ENCODE measurements at regions not wholly inside any gene's neighbourhood (a gene's known extent, or its start where the extent isn't known, plus 50 kb on each side); places are given as distances from the start of the nearest gene placed in this dataset.

DNA sequence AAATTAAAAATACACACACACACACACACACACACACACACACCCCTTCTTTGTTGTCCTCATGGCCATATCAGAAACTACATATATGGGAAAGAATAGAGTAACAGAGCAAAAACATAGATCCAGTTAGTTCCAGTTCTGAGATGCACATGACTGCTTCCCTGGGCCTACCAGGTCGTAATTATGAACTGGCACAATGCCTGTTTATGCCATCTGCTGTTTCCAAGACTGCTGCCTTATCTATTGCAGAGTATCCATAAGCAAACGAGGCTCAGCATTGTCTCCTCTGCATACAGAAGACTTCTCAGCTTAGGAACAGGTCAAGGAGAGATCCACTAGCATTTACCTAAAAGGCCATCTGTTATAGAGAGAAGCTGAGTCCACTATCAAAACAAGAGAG, 789.0 kb downstream of the TECRL start:
- no peaks in the 10 kb centered on the region for H3K9me3 ChIP-seq
- DNase-seq = no peak
- no peak overlapping the region for H3K4me3 ChIP-seq
- H3K27me3 ChIP-seq = no peaks in the 10 kb centered on the region
- H3K4me1 ChIP-seq (ENCODE audit: insufficient read depth) = peaks cover 2% of the 10 kb centered on the region
- no peaks in the 10 kb centered on the region for H3K36me3 ChIP-seq
- no peak overlapping the region for H3K27ac ChIP-seq
- intact Hi-C loops (cut with DNase I) = no loop called here
- TF ChIP-seq EP300 (IDR thresholded peaks at IDR 0.05) (no peak), POLR2A (IDR thresholded peaks at IDR 0.05) (no peak)
- TF ChIP-seq, protein P1, sequence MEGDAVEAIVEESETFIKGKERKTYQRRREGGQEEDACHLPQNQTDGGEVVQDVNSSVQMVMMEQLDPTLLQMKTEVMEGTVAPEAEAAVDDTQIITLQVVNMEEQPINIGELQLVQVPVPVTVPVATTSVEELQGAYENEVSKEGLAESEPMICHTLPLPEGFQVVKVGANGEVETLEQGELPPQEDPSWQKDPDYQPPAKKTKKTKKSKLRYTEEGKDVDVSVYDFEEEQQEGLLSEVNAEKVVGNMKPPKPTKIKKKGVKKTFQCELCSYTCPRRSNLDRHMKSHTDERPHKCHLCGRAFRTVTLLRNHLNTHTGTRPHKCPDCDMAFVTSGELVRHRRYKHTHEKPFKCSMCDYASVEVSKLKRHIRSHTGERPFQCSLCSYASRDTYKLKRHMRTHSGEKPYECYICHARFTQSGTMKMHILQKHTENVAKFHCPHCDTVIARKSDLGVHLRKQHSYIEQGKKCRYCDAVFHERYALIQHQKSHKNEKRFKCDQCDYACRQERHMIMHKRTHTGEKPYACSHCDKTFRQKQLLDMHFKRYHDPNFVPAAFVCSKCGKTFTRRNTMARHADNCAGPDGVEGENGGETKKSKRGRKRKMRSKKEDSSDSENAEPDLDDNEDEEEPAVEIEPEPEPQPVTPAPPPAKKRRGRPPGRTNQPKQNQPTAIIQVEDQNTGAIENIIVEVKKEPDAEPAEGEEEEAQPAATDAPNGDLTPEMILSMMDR (IDR thresholded peaks at IDR 0.05) = no peak
- 7 to 10% (median 7%) methylated on average over 2 of the region's 2 CpGs for WGBS, 3 donors

DNA sequence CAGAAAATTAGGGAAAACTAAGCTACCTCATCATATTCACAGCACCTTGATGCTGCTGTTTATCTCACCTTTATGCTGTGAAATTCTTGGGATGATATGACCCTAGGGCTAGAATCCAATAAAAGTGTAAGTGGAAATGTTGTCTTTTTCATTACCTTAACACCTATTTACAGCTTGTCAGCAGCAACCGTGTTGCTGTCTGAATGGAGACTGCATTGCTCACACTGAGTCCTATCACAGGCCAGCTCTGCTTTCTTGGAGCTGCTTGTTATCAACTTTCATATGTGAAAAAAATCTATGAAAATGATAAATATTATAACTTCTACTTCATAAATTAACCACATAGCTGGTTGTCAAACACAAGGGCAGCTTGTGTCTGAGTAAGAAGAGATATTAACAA, 789.5 kb downstream of the TECRL start:
- no peaks in the 10 kb centered on the region for H3K9me3 ChIP-seq
- 27 to 45% (median 36%) methylated on average over 1 of the region's 1 CpG for WGBS, 3 donors
- H3K4me3 ChIP-seq = no peak overlapping the region
- H3K27ac ChIP-seq = no peak overlapping the region
- no peaks in the 10 kb centered on the region for H3K27me3 ChIP-seq
- H3K36me3 ChIP-seq = no peaks in the 10 kb centered on the region
- peaks cover 2% of the 10 kb centered on the region for H3K4me1 ChIP-seq (ENCODE audit: insufficient read depth)
- no peak for TF ChIP-seq EP300 (IDR thresholded peaks at IDR 0.05)
- TF ChIP-seq, protein P1 (IDR thresholded peaks at IDR 0.05) = no peak
- no peak for TF ChIP-seq POLR2A (IDR thresholded peaks at IDR 0.05)
- no peak for DNase-seq
- intact Hi-C loops (cut with DNase I) = no loop called here

DNA sequence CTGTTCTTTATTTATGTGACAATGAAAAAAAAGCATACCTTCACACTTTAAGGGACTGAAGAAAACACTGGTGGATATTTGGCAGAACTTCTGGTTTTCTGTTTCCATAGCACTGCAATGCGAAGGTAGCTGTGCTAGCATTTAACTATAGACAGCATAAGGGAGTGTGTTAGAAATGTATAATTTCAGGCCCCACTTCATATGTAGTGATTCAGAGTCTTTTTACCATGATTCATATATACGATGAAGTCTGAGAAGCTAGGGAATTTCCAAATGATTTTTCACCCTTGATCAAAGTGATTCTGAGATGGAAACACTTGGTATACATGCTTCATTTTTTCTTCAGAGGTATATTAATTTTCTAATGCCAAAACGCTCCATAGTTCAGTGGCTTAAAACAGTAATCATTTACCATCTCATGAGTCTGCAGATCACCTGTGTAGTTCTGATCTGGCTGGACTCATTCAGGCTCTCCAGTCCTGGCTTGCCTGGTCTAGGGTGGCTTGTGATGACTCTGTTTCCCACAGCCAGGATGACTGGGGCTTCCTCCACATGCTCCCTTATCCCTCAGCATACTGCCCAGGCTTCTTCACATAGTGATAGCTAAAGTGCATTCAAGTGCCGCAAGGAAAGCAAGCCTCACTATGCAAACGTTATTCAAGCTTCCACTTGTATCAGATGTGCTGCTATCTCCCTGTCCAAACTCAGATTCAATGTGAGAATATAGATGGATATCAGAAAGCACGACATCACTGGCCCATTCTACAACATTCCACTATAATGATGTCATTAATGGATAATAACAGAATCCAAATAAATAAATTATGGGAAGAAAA, 790.1 kb downstream of the TECRL start:
- 54 to 63% (median 56%) methylated on average over 6 of the region's 6 CpGs for WGBS, 3 donors
- H3K27ac ChIP-seq = no peak overlapping the region
- no peaks in the 10 kb centered on the region for H3K9me3 ChIP-seq
- H3K4me3 ChIP-seq = no peak overlapping the region
- H3K27me3 ChIP-seq = no peaks in the 10 kb centered on the region
- DNase-seq = no peak
- intact Hi-C loops (cut with DNase I) = no loop called here
- peaks cover 2% of the 10 kb centered on the region for H3K4me1 ChIP-seq (ENCODE audit: insufficient read depth)
- TF ChIP-seq POLR2A (IDR thresholded peaks at IDR 0.05) = no peak
- H3K36me3 ChIP-seq = no peaks in the 10 kb centered on the region

DNA sequence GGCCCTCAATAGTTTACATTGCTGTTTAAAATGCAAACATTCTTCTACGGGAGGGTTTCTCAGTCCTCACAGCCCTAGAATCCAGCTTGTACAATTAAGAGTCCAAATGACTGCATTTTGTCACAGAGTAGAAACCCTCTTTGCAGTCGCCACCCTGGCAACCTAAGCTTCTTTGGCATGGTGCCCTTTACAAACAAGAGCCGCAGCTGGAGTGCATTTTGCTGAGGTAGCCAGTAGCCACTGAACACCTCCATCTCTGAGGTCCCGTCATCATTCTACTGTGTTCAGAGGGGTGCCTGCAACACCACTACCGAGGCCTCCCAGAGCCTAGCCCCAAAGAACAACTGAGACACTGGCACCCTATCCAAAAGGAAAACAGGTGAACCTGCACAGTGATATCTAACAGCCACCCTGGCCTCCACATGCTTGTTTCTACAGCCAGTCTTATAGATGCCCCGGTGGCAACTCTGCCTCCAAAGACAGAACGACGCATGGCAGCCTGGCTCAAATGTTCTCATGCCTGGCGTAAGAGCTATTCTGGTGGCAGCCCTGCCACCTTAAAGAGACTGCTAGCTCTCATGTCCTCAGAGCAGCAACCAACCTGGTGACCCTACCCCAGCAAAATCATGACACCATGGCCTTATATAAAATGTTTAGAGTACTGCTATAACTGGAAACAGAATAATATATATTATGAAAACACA, 801.9 kb downstream of the TECRL start:
- no peak overlapping the region for H3K4me3 ChIP-seq
- H3K4me1 ChIP-seq (ENCODE audit: insufficient read depth) = no peaks in the 10 kb centered on the region
- H3K27ac ChIP-seq = no peak overlapping the region
- intact Hi-C loops (cut with DNase I) = no loop called here
- H3K27me3 ChIP-seq = no peaks in the 10 kb centered on the region
- 60 to 84% (median 75%) methylated on average over 9 of the region's 9 CpGs for WGBS, 3 donors
- DNase-seq = no peak
- no peaks in the 10 kb centered on the region for H3K36me3 ChIP-seq
- TF ChIP-seq POLR2A (IDR thresholded peaks at IDR 0.05) (no peak), EP300 (IDR thresholded peaks at IDR 0.05) (no peak)
- TF ChIP-seq, protein P1 (IDR thresholded peaks at IDR 0.05) = no peak
- H3K9me3 ChIP-seq = no peaks in the 10 kb centered on the region

DNA sequence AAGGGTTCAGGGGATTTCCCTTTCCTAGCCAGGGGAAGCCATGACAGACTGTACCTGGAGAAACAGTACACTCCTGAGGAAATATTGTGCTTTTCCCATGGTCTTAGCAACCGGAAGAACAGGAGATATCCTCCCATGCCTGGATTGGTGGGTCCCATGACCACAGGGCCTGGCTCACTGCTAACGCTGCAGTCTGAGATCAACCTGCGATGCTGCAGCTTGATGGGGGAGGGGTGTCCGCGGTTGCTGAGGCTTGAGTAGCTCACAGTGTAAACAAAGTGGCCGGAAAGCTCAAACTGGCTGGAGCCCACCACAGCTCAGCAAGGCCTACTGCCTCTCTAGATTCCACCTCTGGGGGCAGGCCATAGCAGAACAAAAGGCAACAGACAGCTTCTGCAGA, 819.5 kb downstream of the TECRL start:
- no peaks in the 10 kb centered on the region for H3K27me3 ChIP-seq
- TF ChIP-seq, protein P1 (IDR thresholded peaks at IDR 0.05) = no peak
- H3K4me3 ChIP-seq = no peak overlapping the region
- H3K27ac ChIP-seq = no peak overlapping the region
- DNase-seq = no peak
- WGBS, 3 donors = 70 to 84% (median 73%) methylated on average over 6 of the region's 6 CpGs
- H3K4me1 ChIP-seq (ENCODE audit: insufficient read depth) = no peaks in the 10 kb centered on the region
- intact Hi-C loops (cut with DNase I) = no loop called here
- H3K36me3 ChIP-seq = no peaks in the 10 kb centered on the region
- H3K9me3 ChIP-seq = no peaks in the 10 kb centered on the region

All from ovary (tissue), 7 donors.